ENCODE measurements at regions not wholly inside any gene's neighbourhood (a gene's known extent, or its start where the extent isn't known, plus 50 kb on each side); places are given as distances from the start of the nearest gene placed in this dataset.

DNA sequence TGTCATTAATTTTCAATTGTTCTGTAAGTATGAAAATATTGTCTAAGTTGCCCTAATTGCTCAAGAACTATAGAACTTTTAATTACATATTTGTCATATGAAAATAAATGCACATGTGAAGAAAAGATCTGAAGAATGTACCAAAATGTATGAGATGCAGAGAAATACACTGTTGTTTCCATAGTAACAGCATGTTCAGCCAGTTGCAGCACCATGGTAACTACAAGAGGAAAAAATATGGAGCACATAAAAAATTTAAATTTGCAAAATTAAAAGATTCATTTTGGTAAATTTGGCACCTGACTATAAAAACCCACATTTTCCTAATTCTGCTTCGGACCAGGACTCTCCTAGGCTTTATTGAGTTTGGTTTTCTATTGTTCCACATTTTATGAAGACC lies 1170.0 kb upstream of the MIR17HG start:
- no peaks in the 10 kb centered on the region for H3K9me3 ChIP-seq (ENCODE audit: control insufficient read depth, insufficient read depth, low read depth, low read length)
- H3K27ac ChIP-seq (ENCODE audit: extremely low read depth, low read depth, low read length), result no peak overlapping the region
- H3K36me3 ChIP-seq (ENCODE audit: control insufficient read depth in 2 of 2, insufficient read depth in 1 of 2, low read length in 2 of 2), result no peaks in the 10 kb centered on the region
- H3K4me1 ChIP-seq (ENCODE audit: control insufficient read depth, insufficient read depth, low read length), result no peaks in the 10 kb centered on the region
- no peak overlapping the region for H3K4me3 ChIP-seq (ENCODE audit: low read depth, low read length)
- CTCF ChIA-PET, result no interaction called here
- POLR2A ChIA-PET, result no interaction called here
- TF ChIP-seq ZNF174 (tag by site-specific recombination; IDR thresholded peaks at IDR 0.05) (no peak), ZNF473 (tag by site-specific recombination; IDR thresholded peaks at IDR 0.05) (no peak), ZNF670 (tag by site-specific recombination; IDR thresholded peaks at IDR 0.05; ENCODE audit: low read depth) (no peak), ZNF626 (tag by site-specific recombination; IDR thresholded peaks at IDR 0.05) (no peak), ZNF561 (tag by site-specific recombination; IDR thresholded peaks at IDR 0.05; ENCODE audit: borderline replicate concordance) (no peak), ZNF112 (tag by site-specific recombination; IDR thresholded peaks at IDR 0.05) (no peak), ZNF19 (tag by site-specific recombination; IDR thresholded peaks at IDR 0.05; ENCODE audit: low read depth) (no peak), ZXDB (tag by site-specific recombination; IDR thresholded peaks at IDR 0.05) (no peak), ZBTB26 (tag by site-specific recombination; optimal IDR thresholded peaks at IDR 0.05) (no peak), ZNF514 (tag by site-specific recombination; IDR thresholded peaks at IDR 0.05) (no peak), ZNF596 (tag by site-specific recombination; IDR thresholded peaks at IDR 0.05) (no peak), PRDM1 (tag by site-specific recombination; IDR thresholded peaks at IDR 0.05) (no peak), ZNF23 (tag by site-specific recombination; IDR thresholded peaks at IDR 0.05; ENCODE audit: borderline replicate concordance) (no peak)
- TF ChIP-seq, protein P1, sequence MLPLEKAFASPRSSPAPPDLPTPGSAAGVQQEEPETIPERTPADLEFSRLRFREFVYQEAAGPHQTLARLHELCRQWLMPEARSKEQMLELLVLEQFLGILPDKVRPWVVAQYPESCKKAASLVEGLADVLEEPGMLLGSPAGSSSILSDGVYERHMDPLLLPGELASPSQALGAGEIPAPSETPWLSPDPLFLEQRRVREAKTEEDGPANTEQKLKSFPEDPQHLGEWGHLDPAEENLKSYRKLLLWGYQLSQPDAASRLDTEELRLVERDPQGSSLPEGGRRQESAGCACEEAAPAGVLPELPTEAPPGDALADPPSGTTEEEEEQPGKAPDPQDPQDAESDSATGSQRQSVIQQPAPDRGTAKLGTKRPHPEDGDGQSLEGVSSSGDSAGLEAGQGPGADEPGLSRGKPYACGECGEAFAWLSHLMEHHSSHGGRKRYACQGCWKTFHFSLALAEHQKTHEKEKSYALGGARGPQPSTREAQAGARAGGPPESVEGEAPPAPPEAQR (tag by site-specific recombination; IDR thresholded peaks at IDR 0.05), result no peak
- TF ChIP-seq, protein P2, sequence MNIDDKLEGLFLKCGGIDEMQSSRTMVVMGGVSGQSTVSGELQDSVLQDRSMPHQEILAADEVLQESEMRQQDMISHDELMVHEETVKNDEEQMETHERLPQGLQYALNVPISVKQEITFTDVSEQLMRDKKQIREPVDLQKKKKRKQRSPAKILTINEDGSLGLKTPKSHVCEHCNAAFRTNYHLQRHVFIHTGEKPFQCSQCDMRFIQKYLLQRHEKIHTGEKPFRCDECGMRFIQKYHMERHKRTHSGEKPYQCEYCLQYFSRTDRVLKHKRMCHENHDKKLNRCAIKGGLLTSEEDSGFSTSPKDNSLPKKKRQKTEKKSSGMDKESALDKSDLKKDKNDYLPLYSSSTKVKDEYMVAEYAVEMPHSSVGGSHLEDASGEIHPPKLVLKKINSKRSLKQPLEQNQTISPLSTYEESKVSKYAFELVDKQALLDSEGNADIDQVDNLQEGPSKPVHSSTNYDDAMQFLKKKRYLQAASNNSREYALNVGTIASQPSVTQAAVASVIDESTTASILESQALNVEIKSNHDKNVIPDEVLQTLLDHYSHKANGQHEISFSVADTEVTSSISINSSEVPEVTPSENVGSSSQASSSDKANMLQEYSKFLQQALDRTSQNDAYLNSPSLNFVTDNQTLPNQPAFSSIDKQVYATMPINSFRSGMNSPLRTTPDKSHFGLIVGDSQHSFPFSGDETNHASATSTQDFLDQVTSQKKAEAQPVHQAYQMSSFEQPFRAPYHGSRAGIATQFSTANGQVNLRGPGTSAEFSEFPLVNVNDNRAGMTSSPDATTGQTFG (tag by site-specific recombination; IDR thresholded peaks at IDR 0.05; ENCODE audit: borderline replicate concordance), result no peak

DNA sequence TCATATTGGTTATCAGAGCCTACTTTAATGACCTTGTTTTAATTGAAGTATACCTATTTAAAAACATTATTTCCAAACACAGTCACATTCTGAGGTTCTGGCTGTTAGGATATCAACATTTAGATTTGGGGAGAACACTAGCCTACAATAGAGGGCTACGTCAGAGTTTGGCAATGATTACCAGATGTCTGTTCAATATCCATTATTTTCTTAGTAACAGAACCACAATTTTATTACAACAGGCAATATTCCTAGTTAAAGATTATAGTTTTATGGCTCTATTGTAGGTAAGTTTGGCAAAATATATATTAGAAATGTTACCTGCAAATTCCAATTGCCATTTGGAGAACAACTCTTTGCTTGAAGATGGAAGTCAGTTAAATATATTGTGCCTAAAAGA lies 1163.1 kb upstream of the MIR17HG start:
- TF ChIP-seq ZBTB26 (tag by site-specific recombination; optimal IDR thresholded peaks at IDR 0.05) (no peak), ZNF214 (tag by site-specific recombination; IDR thresholded peaks at IDR 0.05; ENCODE audit: borderline replicate concordance) (no peak), HIC1 (tag by site-specific recombination; IDR thresholded peaks at IDR 0.05) (no peak), ZSCAN16 (tag by site-specific recombination; IDR thresholded peaks at IDR 0.05) (no peak), KLF10 (tag by site-specific recombination; IDR thresholded peaks at IDR 0.05) (no peak), ZNF791 (tag by site-specific recombination; IDR thresholded peaks at IDR 0.05) (no peak), ZNF558 (tag by site-specific recombination; IDR thresholded peaks at IDR 0.05) (no peak)
- ChIA-PET CTCF (no interaction called here), POLR2A (no interaction called here)
- Histone ChIP-seq H3K4me3 (ENCODE audit: low read depth, low read length) (no peak overlapping the region), H3K9me3 (ENCODE audit: control insufficient read depth, insufficient read depth, low read depth, low read length) (no peaks in the 10 kb centered on the region), H3K4me1 (ENCODE audit: control insufficient read depth, insufficient read depth, low read length) (no peaks in the 10 kb centered on the region), H3K36me3 (ENCODE audit: control insufficient read depth in 2 of 2, insufficient read depth in 1 of 2, low read length in 2 of 2) (no peaks in the 10 kb centered on the region), H3K27ac (ENCODE audit: extremely low read depth, low read depth, low read length) (no peak overlapping the region)

Measured in HEK293 (cell line).